ENCODE measurements at regions not wholly inside any gene's neighbourhood (a gene's known extent, or its start where the extent isn't known, plus 50 kb on each side); places are given as distances from the start of the nearest gene placed in this dataset.

DNA sequence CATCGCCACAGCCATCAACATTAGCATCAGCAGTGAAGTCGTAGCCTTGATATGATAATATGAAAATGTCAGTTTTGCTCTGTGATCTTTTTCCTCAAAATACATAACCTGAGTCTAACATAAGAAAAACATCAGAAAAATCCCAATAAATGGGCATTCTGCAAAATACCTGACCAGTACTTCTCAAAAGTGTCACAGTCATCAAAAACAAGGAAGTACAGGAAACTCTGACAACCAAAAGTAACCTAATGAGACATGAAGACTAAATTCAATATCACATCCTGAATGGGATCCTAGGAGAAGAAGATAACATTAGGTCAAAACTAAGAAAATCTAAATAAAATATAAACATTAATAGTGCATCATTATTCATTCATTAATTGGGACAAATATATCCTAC, 1731.0 kb downstream of the SUCLG1 start:
- no peak overlapping the region for H2AFZ ChIP-seq (ENCODE audit: low read length)
- TF ChIP-seq EZH2phosphoT487 (IDR thresholded peaks at IDR 0.05; ENCODE audit: borderline replicate concordance, low read length), result no peak
- no peak for TF ChIP-seq EZH2 (IDR thresholded peaks at IDR 0.05; ENCODE audit: low read length, unreplicated experiment)
- TF ChIP-seq, protein P1, sequence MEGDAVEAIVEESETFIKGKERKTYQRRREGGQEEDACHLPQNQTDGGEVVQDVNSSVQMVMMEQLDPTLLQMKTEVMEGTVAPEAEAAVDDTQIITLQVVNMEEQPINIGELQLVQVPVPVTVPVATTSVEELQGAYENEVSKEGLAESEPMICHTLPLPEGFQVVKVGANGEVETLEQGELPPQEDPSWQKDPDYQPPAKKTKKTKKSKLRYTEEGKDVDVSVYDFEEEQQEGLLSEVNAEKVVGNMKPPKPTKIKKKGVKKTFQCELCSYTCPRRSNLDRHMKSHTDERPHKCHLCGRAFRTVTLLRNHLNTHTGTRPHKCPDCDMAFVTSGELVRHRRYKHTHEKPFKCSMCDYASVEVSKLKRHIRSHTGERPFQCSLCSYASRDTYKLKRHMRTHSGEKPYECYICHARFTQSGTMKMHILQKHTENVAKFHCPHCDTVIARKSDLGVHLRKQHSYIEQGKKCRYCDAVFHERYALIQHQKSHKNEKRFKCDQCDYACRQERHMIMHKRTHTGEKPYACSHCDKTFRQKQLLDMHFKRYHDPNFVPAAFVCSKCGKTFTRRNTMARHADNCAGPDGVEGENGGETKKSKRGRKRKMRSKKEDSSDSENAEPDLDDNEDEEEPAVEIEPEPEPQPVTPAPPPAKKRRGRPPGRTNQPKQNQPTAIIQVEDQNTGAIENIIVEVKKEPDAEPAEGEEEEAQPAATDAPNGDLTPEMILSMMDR (conservative IDR thresholded peaks at IDR 0.05; ENCODE audit: low read depth, low read length), result no peak
- no peaks in the 10 kb centered on the region for H3K27me3 ChIP-seq (ENCODE audit: low read length)
- no peaks in the 10 kb centered on the region for H3F3A ChIP-seq (ENCODE audit: low read length, unreplicated experiment)
- H4K20me1 ChIP-seq (ENCODE audit: low read length), result no peaks in the 10 kb centered on the region
- H3K36me3 ChIP-seq (ENCODE audit: low read depth, low read length), result no peaks in the 10 kb centered on the region
- POLR2A ChIA-PET (ENCODE audit: unreplicated experiment), result no interaction called here
- CTCF ChIA-PET, result interaction anchor here (0.6 kb wide), 1 partner anchor 468 kb away, joined by 4 read pairs; no protein-coding TSS in a partner anchor
- no peak overlapping the region for H3K27ac ChIP-seq (ENCODE audit: low read length)
- H3K9me3 ChIP-seq (ENCODE audit: low read length), result no peaks in the 10 kb centered on the region
- H3K4me1 ChIP-seq (ENCODE audit: insufficient read depth, low read length), result no peaks in the 10 kb centered on the region
- intact Hi-C loops (cut with micrococcal nuclease), result no loop called here
- DNase-seq (no peak), ATAC-seq (no peak)
- no peak overlapping the region for H3K4me2 ChIP-seq (ENCODE audit: low read length)
- H3K79me2 ChIP-seq (ENCODE audit: low read length), result no peaks in the 10 kb centered on the region
- BruUV-seq (replicated peaks), result no TSS peak
- no peak overlapping the region for H3K4me3 ChIP-seq (ENCODE audit: low read length)
- no peak overlapping the region for H3K9ac ChIP-seq (ENCODE audit: low read length)
- no peaks in the 10 kb centered on the region for H3K9me2 ChIP-seq (replicated peaks; ENCODE audit: low read length)

DNA sequence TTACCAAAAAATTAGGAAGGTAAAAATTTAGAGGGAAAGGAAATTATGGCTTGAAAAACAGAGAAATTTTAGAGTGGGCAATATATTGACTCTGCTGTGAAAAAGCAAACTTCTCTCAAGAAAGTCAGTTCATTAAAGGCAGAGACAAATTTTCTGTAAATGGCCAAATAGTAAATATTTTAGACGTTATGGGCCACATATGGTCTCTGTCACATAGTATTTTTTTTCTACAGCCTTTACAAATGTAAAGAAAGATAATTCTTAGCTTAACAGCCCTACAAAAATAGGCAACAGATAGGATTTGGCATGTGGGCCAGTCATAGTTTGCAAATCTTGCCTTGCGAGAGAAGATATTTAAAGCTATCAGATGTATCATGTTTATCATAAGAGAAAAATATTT, 1750.4 kb downstream of the SUCLG1 start:
- Histone ChIP-seq H3K4me2 (ENCODE audit: low read length) (no peak overlapping the region), H3K4me3 (ENCODE audit: low read length) (no peak overlapping the region), H2AFZ (ENCODE audit: low read length) (no peak overlapping the region), H3K4me1 (ENCODE audit: insufficient read depth, low read length) (no peaks in the 10 kb centered on the region), H3K9me2 (replicated peaks; ENCODE audit: low read length) (no peaks in the 10 kb centered on the region), H3K9me3 (ENCODE audit: low read length) (no peaks in the 10 kb centered on the region), H3K79me2 (ENCODE audit: low read length) (no peaks in the 10 kb centered on the region), H3K27ac (ENCODE audit: low read length) (no peak overlapping the region), H3K36me3 (ENCODE audit: low read depth, low read length) (no peaks in the 10 kb centered on the region), H3K27me3 (ENCODE audit: low read length) (no peaks in the 10 kb centered on the region), H4K20me1 (ENCODE audit: low read length) (no peaks in the 10 kb centered on the region), H3K9ac (ENCODE audit: low read length) (no peak overlapping the region), H3F3A (ENCODE audit: low read length, unreplicated experiment) (no peaks in the 10 kb centered on the region)
- no peak for ATAC-seq
- CTCF ChIA-PET, result no interaction called here
- no peak for DNase-seq
- POLR2A ChIA-PET (ENCODE audit: unreplicated experiment), result no interaction called here
- BruUV-seq (replicated peaks), result no TSS peak
- TF ChIP-seq, protein P1 (conservative IDR thresholded peaks at IDR 0.05; ENCODE audit: low read depth, low read length), result no peak
- TF ChIP-seq EZH2 (IDR thresholded peaks at IDR 0.05; ENCODE audit: low read length, unreplicated experiment) (no peak), EZH2phosphoT487 (IDR thresholded peaks at IDR 0.05; ENCODE audit: borderline replicate concordance, low read length) (no peak)
- intact Hi-C loops (cut with micrococcal nuclease), result no loop called here

DNA sequence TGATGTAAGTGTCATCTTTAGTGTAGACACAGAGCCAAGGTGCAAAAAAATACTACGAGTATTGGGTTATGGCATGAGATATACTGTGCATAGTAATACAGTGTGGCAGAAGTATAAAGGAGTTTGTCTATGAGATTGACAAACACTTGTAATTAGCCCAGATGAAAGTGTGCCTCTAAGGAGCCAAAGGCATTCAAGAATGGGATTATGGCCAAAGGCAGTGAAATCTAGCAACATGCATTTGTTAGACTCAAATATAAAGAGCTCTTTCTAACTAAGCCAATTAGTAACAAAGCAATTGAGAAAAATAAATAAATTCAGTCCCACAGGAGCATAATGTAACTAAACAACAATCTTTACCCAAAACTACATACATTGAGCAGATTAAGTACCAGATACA, 1761.8 kb downstream of the SUCLG1 start:
- CTCF ChIA-PET, result no interaction called here
- BruUV-seq (replicated peaks), result no TSS peak

More for the DNA sequence above, 1761.8 kb downstream of the SUCLG1 start:
- Histone ChIP-seq H3K36me3 (ENCODE audit: low read depth, low read length) (no peaks in the 10 kb centered on the region), H2AFZ (ENCODE audit: low read length) (no peak overlapping the region), H3K27ac (ENCODE audit: low read length) (no peak overlapping the region), H3K4me3 (ENCODE audit: low read length) (no peak overlapping the region), H3K4me2 (ENCODE audit: low read length) (no peak overlapping the region), H4K20me1 (ENCODE audit: low read length) (no peaks in the 10 kb centered on the region), H3K79me2 (ENCODE audit: low read length) (no peaks in the 10 kb centered on the region), H3K9me2 (replicated peaks; ENCODE audit: low read length) (no peaks in the 10 kb centered on the region), H3K4me1 (ENCODE audit: insufficient read depth, low read length) (no peaks in the 10 kb centered on the region), H3K9ac (ENCODE audit: low read length) (no peak overlapping the region), H3F3A (ENCODE audit: low read length, unreplicated experiment) (no peaks in the 10 kb centered on the region), H3K9me3 (ENCODE audit: low read length) (no peaks in the 10 kb centered on the region), H3K27me3 (ENCODE audit: low read length) (no peaks in the 10 kb centered on the region)
- POLR2A ChIA-PET (ENCODE audit: unreplicated experiment), result no interaction called here
- no peak for DNase-seq
- TF ChIP-seq, protein P1 (conservative IDR thresholded peaks at IDR 0.05; ENCODE audit: low read depth, low read length), result no peak
- no peak for TF ChIP-seq EZH2phosphoT487 (IDR thresholded peaks at IDR 0.05; ENCODE audit: borderline replicate concordance, low read length)
- TF ChIP-seq EZH2 (IDR thresholded peaks at IDR 0.05; ENCODE audit: low read length, unreplicated experiment), result no peak
- intact Hi-C loops (cut with micrococcal nuclease), result no loop called here
- no peak for ATAC-seq
